Esophagus muscularis mucosa (tissue), 4 donors: ENCODE measurements at regions not wholly inside any gene's neighbourhood (a gene's known extent, or its start where the extent isn't known, plus 50 kb on each side); places are given as distances from the start of the nearest gene placed in this dataset.

ENCODE experiments used
- DNase-seq: peaks from one replicate; pipeline ENCODE4 v3.0.0-alpha.2; 2017; ENCODE audit errors: extremely low spot score
- H3K27ac ChIP-seq, 4 donors: fragments of 200-600 bp; sonication (generic); replicated peaks in 1 of 4; 1 replicate in 3 of 4; 2 replicates in 1 of 4; pipeline ENCODE4 v1.5.1; 2016 to 2019; ENCODE audit warnings: mild to moderate bottlenecking in 1 of 4
- H3K27me3 ChIP-seq, 4 donors: fragments of 200-600 bp; sonication (generic); one replicate each; pipeline versions ENCODE4 v1.5.1 to v1.6.0; 2016 to 2019
- H3K36me3 ChIP-seq, 4 donors: fragments of 200-600 bp; sonication (generic); one replicate each; pipeline ENCODE4 v1.5.1; 2016 to 2019
- H3K4me1 ChIP-seq, 4 donors: fragments of 200-600 bp; sonication (generic); one replicate each; pipeline ENCODE4 v1.5.1; 2016 to 2019
- H3K4me3 ChIP-seq, 4 donors: fragments of 200-600 bp; sonication (generic); 1 replicate in 2 of 4; 2 replicates in 2 of 4; pipeline ENCODE4 v1.5.1; 2016 to 2019; ENCODE audit warnings: mild to moderate bottlenecking in 4 of 4, moderate library complexity in 1 of 4
- H3K9me3 ChIP-seq, 4 donors: fragments of 200-600 bp; sonication (generic); 1 replicate in 3 of 4; 2 replicates in 1 of 4; pipeline ENCODE4 v1.5.1; 2016 to 2019
- CTCF ChIP-seq, 3 experiments: fragments of 200-600 bp in 2 of 3; fragments of 450-650 bp in 1 of 3; sonication (generic) in 2 of 3; IDR thresholded peaks; one replicate each; pipeline ENCODE4 v1.5.1; 2017 to 2019; ENCODE audit warnings: antibody characterized with exemption in 3 of 3, mild to moderate bottlenecking in 2 of 3, moderate library complexity in 1 of 3
- EP300 ChIP-seq: sonication (generic); formaldehyde crosslinking; IDR thresholded peaks from one replicate; pipeline ENCODE4 v1.6.1; 2017; ENCODE audit warnings: antibody characterized with exemption
- POLR2A ChIP-seq: fragments of 450-650 bp; IDR thresholded peaks from one replicate; pipeline ENCODE4 v1.6.1; 2017; ENCODE audit warnings: antibody characterized with exemption, moderate library complexity, mild to moderate bottlenecking, low read depth
- POLR2AphosphoS5 ChIP-seq, 2 donors: sonication (generic); formaldehyde crosslinking; IDR thresholded peaks; one replicate each; pipeline ENCODE4 v1.6.1; 2017; ENCODE audit warnings: antibody characterized with exemption in 2 of 2
- WGBS: methylation state at CpG from one replicate; pipeline ENCODE4 v1.1.5; 2018; 5-methylcytosine and 5-hydroxymethylcytosine counted together
- intact Hi-C: fragments of 100-400 bp; cut with DNase I; formaldehyde crosslinking; loops from one replicate; pipeline ENCODE4 v1.15.1; 2023

GRCh38 chr17:79239205-79239604 lies 164.6 kb downstream of the ENGASE start:
- no peak for DNase-seq
- intact Hi-C loops, result no loop called here
- no peaks in the 10 kb centered on the region for H3K9me3 ChIP-seq
- no peaks in the 10 kb centered on the region for H3K36me3 ChIP-seq
- H3K27me3 ChIP-seq, result no peaks in the 10 kb centered on the region
- no peaks in the 10 kb centered on the region for H3K4me1 ChIP-seq
- WGBS, result 68% methylated on average over 4 of the region's 9 CpGs
- no peak overlapping the region for H3K4me3 ChIP-seq
- TF ChIP-seq POLR2A (no peak), POLR2AphosphoS5 (IDR thresholded peaks at IDR 0.05) (no peak), EP300 (no peak), CTCF (IDR thresholded peaks at IDR 0.05) (no peak)
- H3K27ac ChIP-seq, result no peak overlapping the region

GRCh38 chr17:79237448-79238053 lies 162.9 kb downstream of the ENGASE start:
- 89% methylated on average over 10 of the region's 13 CpGs for WGBS
- intact Hi-C loops, result no loop called here

GRCh38 chr17:79235808-79236207 lies 161.2 kb downstream of the ENGASE start:
- intact Hi-C loops, result no loop called here
- no peak for TF ChIP-seq POLR2AphosphoS5 (IDR thresholded peaks at IDR 0.05)
- TF ChIP-seq EP300, result no peak
- TF ChIP-seq POLR2A, result no peak
- no peak for TF ChIP-seq CTCF (IDR thresholded peaks at IDR 0.05)
- Histone ChIP-seq H3K9me3 (peaks cover 0 to 6% (median 0%) of the 10 kb centered on the region in 4 donors), H3K27me3 (peaks cover 0 to 5% (median 0%) of the 10 kb centered on the region in 4 donors), H3K27ac (no peak overlapping the region), H3K4me1 (no peaks in the 10 kb centered on the region), H3K36me3 (no peaks in the 10 kb centered on the region), H3K4me3 (no peak overlapping the region)
- WGBS, result 73% methylated on average over 10 of the region's 10 CpGs
- DNase-seq, result no peak

More at GRCh38 chr17:79237448-79238053, 162.9 kb downstream of the ENGASE start:
- Histone ChIP-seq H3K4me1 (no peaks in the 10 kb centered on the region), H3K4me3 (no peak overlapping the region), H3K9me3 (peaks cover 0 to 6% (median 0%) of the 10 kb centered on the region in 4 donors), H3K27me3 (peaks cover 0 to 5% (median 0%) of the 10 kb centered on the region in 4 donors), H3K36me3 (no peaks in the 10 kb centered on the region), H3K27ac (no peak overlapping the region)
- no peak for TF ChIP-seq POLR2AphosphoS5 (IDR thresholded peaks at IDR 0.05)
- no peak for TF ChIP-seq EP300
- TF ChIP-seq CTCF (IDR thresholded peaks at IDR 0.05), result no peak
- TF ChIP-seq POLR2A, result no peak
- DNase-seq, result no peak

GRCh38 chr17:79233916-79234551 lies 159.4 kb downstream of the ENGASE start:
- intact Hi-C loops, result no loop called here
- Histone ChIP-seq H3K4me3 (no peak overlapping the region), H3K27ac (no peak overlapping the region), H3K4me1 (no peaks in the 10 kb centered on the region), H3K27me3 (peaks cover 0 to 5% (median 0%) of the 10 kb centered on the region in 4 donors), H3K9me3 (peaks cover 0 to 6% (median 0%) of the 10 kb centered on the region in 4 donors), H3K36me3 (no peaks in the 10 kb centered on the region)
- TF ChIP-seq POLR2A, result no peak
- no peak for TF ChIP-seq EP300
- no peak for TF ChIP-seq CTCF (IDR thresholded peaks at IDR 0.05)
- TF ChIP-seq POLR2AphosphoS5 (IDR thresholded peaks at IDR 0.05), result no peak
- 90% methylated on average over 16 of the region's 28 CpGs for WGBS
- no peak for DNase-seq
